GM19025 (cell line): ENCODE measurements at regions not wholly inside any gene's neighbourhood (a gene's known extent, or its start where the extent isn't known, plus 50 kb on each side); places are given as distances from the start of the nearest gene placed in this dataset.

Experiments used
- ATAC-seq: cut with Tn5 transposase; IDR thresholded peaks from one replicate; pipeline ENCODE4 v1.9.1; 2021; ENCODE audit warnings: mild to moderate bottlenecking, low read depth, moderate library complexity; ENCODE audit not compliant: unreplicated experiment

- no peak for ATAC-seq
Measured at GRCh38 chr13:21814604-21815003, 143.7 kb downstream of the FGF9 start.

GRCh38 chr13:21817878-21818277 is 147.0 kb downstream of the FGF9 start:
- no peak for ATAC-seq

DNA sequence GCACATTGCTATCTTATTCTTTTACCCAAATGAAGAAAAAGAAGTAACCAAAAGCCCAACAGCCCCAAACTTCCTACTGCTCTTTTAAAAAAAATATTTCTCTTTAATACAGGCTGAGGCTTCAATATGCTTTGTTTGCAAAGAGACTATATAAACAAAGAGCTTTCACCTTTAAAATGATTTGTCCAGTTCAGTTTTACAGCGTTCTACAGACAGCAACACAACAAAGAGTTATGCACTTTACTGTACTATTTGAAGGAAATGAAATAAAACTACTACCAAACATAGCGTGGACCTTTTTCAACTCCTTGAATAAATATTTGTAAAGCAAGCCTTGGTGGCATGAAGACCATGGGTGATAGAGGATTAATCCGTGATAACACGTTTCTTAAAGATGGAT is 151.2 kb downstream of the FGF9 start:
- no peak for ATAC-seq

DNA sequence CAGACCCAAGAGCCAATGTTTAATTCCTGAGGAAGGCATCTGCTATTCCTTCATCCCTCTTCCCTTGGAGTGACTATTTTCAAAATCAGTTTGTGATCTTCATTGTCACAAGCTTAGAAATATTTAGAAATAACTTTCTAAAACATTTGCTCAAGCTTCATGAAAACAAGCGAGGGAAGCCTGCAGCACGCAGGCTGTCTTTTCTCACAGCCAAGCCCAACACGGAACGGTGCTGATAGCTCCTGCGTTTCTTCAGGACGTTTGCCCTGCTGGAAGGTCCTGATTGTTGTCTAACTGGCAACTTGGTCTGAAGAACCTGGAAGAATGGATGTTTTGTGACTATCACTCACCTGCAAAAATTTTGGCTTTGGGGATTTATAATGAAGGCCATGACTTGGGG is 152.5 kb downstream of the FGF9 start:
- no peak for ATAC-seq

DNA sequence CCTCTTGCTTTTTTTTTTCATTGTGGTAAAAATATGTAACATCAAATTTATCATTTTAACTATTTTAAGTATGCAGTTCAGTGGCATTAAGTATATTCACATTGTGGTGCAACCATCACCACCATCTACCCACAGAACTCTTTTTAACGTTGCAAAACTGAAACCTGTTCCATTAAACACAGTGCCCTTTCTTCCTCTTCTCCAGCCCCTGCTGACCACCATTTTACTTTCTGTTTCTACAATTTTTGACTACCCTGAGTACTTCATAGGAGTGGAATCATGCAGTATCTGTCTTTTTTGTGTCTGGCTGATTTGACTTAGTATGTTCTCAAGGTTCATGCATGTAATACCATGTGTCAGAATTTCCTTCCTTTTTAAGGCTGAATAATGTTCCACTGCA is 153.1 kb downstream of the FGF9 start:
- ATAC-seq, result peak; percentile 61

- no peak for ATAC-seq
Measured at GRCh38 chr13:21825186-21825585, 154.3 kb downstream of the FGF9 start.

DNA sequence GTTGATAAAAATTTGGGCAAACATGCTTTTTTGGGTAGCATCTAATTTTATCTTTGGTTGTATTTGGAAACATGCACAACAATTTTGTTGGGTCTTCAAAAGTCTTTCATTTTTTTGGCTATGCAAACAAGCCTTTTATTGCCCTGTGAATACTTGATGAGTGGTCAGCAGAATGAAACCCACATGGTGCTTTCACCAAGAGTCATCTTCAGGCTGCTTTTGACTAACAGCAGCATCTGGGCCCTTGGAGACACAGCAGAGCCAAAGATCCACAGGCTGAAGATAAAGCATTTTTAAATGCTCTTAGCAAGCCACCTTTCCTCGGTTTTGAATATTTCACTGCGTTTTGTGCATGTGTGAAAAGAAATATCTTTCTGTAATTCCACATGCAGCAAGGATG is 154.9 kb downstream of the FGF9 start:
- no peak for ATAC-seq

- no peak for ATAC-seq
Measured at GRCh38 chr13:21826214-21827015, 155.5 kb downstream of the FGF9 start.

DNA sequence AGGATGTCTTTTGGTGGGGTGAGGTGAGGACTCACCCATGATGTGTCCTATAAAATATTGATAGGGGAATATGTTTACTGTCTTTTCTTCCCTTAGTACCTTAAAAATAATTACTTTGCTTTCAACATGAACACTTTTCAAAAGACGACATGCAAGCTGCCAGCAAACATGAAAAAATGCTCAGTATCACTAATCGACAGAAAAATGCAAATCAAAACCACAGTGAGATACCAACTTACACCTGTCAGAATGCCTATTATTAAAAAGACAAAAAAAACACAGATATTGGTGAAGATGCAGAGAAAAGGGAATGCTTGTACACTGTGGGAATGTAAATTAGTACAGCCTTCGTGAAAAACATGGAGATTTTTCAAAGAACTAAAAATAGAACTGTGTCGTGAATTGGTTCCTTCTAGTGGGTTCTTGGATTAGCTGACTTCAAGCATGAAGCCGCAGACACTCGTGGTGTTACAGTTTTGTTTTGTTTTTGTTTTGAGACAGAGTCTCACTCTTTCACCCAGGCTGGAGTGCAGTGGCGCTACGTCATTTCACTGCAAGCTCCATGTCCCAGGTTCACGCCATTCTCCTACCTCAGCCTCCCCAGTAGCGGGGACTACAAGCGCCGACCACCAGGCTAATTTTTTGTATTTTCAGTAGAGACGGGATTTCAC is 160.9 kb downstream of the FGF9 start:
- ATAC-seq, result peak; percentile 94

DNA sequence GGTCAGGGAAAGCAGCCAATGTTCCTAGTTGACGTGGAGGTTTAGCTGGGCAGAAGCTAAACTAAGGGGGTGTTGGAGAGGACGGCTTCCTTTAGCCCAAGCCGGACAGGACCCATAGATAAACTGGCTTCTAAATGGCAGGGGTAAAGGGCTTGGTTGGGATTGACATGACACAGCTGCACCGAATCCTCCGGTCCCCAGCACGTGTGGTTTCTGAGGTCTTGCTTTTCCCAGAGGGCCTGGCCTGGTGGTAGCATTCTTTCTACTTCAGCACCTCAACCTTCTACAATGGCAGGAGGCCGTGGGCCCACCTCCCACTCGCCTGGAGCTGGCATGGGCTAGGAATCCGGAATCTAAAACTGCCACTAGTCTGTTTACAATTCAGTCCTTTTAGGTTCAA is 163.0 kb downstream of the FGF9 start:
- no peak for ATAC-seq

- ATAC-seq, result no peak
Measured at GRCh38 chr13:21834521-21834920, 163.6 kb downstream of the FGF9 start.

GRCh38 chr13:21837288-21837687 is 166.4 kb downstream of the FGF9 start:
- ATAC-seq, result no peak

- ATAC-seq, result no peak
Measured at GRCh38 chr13:21837841-21838551, 167.1 kb downstream of the FGF9 start.

- ATAC-seq, result no peak
Measured at GRCh38 chr13:21846605-21847004, 175.7 kb downstream of the FGF9 start.

DNA sequence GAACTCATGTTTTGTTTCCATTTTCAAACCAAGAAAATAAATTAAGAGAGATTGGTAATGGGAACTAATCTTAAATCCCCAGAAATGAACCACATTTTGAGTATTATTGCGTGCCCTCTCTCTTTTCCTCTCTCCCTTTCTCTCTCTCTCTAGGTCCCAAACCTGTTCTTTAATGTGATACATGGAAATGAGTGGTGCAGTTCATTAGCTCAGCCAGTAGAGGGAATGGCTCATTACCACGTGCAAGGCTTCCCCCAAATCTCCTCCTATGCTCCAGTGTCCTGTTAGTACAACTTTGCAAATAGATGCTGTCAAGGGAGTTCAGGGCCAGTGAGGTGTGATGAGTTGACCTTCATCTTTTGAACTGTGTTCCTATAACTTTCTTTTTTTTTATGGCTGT is 178.4 kb downstream of the FGF9 start:
- peak; percentile 95 for ATAC-seq

DNA sequence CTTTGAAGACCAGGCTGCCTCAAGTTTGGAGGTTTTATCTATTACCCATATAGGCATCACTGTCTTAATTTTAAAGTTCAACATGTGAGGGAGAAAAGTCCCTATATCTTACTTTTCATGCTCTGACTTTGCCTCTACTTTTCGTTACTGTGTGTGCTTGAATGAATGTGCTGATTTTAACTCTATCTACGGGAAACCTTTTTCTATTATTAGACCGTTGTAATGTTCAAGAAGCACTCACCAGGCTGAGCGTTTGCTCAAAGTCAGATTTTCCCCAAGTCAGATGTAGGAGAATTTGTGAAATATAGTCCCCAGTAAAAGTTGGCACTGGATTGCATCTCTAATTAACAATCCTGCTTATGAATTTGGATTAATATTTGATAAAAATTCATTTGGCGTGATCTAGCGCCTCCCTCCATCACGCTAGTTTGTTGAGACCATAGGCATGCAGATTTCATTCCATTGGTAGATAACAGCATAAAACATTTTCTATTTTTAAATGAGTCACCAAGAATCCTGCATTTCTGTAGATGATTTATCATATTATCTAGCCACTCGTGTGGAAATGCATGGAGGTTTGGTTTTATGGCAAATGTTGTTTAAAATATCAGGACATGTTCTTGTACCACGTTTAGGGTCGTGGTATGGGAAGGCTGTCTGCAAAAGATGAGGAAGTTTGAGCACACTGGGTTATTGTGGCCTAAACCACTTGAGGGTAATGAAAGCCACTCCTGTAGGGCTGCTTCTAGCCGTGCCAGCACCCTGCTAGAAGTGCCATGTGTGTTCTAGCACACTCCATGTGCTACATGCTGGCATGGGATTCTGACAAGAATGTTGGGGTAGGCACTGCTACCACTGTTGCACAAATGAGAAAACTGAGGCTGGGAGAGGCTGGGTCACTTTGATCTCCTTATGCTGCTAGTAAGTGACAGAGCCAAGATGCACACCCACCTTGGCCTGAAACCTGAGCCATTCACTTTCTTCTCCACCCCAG is 179.4 kb downstream of the FGF9 start:
- ATAC-seq, result no peak

- no peak for ATAC-seq
Measured at GRCh38 chr13:21852043-21852442, 181.2 kb downstream of the FGF9 start.

DNA sequence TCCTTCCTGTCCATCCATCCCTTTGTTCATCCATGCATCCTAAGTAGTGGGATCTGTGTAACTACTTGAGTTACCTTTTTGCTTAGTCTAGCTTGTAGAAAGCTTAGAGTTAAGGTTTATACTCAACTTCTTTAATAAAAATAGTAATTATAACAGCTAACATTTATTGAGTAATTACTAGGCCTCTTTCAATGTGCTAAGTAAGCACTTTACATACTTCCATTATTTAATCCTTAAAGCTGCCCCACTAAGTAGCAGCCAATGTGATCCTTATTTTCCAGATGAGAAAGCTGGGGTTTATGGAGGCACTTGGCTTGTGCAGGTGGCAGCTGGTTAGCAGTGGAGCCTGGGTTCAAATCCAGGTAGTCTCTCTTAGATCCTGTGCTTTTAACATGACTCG is 182.9 kb downstream of the FGF9 start:
- no peak for ATAC-seq

- no peak for ATAC-seq
Measured at GRCh38 chr13:21868823-21869222, 197.9 kb downstream of the FGF9 start.

- ATAC-seq, result no peak
Measured at GRCh38 chr13:21871382-21871781, 200.5 kb downstream of the FGF9 start.
